ENCODE measurements at regions not wholly inside any gene's neighbourhood (a gene's known extent, or its start where the extent isn't known, plus 50 kb on each side); places are given as distances from the start of the nearest gene placed in this dataset.

DNA sequence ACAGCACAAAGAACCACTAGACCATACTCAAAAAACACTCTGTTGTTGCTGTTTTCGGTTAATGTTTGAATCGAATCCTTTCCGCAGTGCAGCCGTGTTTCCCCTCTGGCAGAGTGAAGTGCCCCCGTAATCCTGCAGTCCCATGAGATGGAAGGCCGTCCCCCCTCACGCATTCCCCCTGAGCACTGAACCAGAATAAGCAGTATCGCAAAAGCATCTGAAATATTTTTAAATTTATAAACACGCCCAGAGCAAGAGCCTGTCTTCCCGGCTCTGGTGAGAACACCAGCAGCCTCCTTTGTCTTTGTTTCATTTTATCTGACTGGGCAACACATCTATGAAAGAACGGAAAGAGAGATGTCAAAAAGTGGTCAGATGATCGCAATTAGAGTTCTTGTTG is 121.0 kb upstream of the ADAMTS18 start:
- no peak for DNase-seq

DNA sequence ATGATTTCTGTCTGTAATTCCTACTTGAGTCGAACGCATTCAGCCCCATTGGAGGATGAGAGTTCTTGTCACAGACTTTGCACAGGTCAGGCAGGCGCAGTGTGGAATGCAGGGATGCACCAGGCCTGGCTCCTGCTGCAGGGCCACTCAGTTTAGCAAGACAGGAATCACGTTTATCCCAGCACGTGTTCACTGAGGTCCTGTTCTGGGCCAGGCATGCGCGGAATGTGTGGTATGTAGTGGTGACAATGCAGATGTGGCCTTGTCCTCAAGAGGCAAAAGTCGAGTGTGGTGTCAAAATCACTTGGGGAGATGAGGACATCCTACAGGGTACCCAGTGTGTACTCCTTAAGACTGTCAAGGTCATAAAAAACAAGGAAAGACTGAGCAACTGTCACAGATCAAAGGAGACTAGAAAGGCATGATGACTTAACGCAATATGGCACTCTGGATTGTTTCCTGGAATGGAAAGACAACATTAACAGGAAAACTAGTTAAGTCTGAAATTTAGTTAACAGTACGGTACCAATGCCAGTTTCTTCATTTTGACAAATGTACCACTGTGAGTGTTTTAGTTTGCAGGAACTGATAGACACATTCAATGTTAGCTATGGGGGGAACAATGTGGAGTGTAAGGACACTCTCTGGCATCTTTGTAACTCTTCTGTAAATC is 121.5 kb upstream of the ADAMTS18 start:
- no peak for DNase-seq

DNA sequence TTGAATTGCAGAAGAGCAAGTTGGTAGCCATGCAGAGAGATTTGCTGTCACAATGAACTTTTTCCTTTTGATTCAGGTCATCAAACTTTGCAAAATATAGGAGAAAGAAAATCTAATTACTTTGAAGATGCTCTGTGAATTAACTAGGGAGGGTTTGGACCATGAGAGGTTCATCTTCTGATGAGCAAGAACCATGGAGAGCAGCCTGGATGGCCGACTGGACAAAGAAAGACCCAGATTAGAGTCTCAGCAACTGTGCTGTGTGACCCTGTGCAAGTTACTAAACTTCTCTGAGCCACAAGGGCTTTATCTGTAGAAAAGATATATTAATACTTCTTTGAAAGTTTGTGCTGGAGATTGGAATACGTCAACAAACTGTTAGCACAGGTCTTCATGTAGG is 122.6 kb upstream of the ADAMTS18 start:
- DNase-seq: no peak

DNA sequence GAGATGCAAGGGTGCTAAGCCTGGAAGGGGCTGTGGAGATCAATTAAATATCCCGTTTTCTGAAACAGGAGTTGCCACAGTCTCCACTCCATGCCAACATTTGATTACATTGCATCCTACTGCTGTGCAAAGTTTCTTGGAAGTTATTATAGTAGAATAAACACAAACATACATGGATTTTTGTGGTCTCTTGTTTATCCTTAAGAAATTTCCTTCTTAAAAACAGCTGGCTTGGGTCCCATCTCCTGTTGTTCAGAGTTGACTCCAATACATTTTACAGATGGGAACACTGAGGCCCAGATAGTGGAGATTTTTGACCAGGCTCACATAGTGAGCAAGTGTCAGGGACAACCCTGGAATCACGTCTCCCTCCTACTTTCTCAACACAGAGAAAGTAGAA is 124.0 kb upstream of the ADAMTS18 start:
- no peak for DNase-seq

DNA sequence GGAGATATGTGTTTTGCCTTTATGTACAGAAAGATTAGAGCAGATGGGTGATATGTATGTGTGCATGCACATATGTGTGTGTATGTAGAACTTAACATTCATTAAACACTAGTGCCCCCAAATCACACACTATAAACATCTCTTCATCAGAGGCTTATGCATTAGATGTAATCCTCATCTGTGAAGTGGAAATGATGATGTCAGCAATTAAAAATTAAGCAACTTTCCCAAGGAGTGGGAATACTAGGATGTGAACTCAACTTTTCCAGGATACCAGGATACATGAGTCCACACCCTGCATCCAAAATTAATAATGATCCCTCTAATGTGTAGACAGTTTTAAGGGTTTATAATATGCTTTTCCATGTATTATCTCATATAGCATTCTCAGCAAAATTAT is 127.7 kb upstream of the ADAMTS18 start:
- no peak for DNase-seq

DNA sequence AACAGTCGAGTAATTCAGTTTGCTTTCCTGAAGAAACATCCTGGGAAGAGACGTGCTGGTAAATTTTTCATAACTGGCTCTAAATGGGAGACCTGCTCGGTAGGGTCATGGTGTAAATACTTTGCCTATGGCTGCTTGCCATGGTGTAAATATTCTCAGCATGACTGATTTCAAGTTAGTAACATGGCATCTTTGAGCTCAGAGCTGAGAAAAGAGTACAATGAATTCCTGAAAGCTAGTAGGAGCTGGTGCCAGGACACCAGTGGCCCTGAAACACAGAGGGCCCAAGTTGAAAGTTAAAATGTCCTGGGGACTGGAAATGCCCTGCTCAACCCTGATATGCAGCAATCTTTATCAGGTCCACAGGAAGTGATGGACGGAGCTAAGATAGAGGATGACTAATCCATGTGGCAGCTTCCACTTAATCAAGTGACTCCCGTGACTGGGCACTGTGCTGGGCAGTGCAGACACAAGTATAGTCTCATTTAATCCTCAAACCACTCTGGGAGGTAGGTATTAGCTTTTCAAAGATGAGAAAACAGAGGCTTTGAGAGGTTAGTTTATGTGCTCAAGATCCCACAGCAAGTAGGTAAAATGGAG is 130.1 kb upstream of the ADAMTS18 start:
- DNase-seq: no peak

DNA sequence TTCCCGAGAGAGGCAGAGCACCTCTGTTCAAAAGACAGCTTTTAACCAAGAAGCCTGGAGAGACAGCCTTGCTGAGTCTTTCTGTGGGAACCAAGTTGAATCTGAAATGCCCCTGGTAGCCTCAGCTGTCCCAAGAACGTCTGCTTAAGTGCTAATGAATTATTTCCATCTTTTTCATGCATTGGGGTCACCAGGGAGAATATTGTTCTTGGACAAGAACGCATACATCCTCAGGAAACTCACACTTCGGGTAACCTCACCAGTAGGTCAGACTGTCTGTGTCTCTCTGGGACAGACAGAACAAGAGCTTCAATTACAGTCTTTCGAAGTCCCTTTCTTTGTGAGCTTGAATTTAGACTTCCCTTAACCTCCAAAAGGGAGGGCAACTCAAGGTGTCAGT is 134.6 kb upstream of the ADAMTS18 start:
- DNase-seq: no peak

DNA sequence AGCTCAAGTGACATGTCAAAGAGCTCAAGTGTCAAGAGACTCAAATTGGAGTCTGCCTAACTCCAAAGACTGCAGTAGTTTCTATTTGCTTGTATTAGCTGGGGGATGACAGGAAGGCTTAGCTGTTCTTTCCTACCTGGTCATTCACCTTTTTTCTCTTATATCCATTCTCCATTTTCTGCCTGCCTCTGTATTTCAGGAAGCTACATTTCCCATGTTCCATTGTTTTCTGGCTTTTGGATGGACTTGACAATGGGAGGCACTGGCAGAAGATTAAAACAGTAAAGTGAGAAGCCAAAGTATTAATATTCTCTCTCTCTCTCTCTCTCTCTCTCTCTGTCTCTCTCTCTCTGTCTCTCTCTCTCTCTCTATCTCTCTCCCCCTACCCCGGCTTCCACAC is 135.7 kb upstream of the ADAMTS18 start:
- no peak for DNase-seq

DNA sequence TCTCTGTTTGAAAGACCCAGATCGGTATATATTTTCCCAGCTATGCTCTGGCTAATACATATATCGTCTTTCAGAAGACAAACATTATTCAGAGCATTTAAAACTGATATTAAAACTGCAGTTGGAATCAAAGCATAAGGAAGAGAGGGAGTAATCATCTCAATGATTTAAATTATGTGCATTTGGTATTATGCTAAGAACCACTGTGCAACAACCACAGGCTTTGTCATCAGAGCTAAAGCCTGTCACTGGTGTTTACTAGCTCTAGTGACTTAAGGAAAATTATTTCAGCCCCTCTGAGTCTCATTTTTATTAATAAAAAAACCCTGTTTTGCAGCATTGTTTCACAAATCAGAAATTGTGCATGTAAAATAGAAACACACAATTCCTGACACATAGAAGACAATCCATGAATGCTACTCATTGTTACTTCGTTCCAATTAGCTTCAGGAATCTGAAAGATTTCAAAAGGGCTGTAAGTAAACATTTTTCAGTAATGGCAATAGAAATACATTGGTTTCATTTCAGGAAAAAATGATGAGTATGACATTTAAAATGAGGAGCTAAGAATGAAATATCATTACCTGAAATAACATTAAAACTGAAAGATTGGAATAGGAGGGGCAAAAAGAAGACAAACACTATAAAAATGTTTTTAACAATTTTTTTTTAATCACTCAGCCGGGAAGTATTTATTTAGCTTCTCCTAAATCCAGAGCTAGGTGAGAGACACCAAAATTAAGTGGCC is 136.5 kb upstream of the ADAMTS18 start:
- no peak for DNase-seq

DNA sequence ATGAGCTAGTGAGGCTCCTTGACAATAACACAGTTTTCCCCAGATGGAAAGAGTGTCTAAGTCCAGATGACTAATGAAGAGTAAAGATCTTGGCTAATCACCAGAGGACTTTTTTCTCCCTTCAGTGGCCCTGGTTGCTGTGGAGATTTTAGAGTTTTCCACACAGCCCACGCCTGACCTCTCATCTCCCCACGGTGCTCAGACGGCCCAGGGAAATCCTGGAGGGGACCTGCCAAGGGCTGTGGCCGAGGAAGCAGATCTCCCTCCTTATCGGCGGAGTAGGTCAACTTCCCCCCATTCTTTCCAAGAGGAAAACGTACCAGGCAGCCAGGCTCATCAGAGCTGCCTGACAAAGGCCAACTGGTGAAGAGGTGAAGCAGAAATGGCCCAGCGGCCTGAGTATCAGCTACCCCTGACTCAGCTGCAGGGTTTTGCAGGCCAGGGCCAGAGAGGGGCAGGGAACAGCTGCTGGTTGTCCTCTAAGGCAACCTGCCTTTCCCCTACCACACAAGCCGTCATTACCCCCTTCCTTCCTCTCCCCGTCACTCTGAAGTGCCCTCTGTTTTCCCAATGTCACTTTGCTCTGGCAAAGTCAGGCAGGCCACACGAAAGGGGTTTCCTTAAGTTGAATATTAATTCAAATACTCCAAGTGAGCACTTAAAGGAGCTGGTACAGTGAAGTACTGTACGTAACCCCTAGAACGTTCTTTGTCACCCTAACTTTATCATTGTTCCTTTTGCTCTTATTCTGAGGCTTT is 140.2 kb upstream of the ADAMTS18 start:
- DNase-seq: no peak

DNA sequence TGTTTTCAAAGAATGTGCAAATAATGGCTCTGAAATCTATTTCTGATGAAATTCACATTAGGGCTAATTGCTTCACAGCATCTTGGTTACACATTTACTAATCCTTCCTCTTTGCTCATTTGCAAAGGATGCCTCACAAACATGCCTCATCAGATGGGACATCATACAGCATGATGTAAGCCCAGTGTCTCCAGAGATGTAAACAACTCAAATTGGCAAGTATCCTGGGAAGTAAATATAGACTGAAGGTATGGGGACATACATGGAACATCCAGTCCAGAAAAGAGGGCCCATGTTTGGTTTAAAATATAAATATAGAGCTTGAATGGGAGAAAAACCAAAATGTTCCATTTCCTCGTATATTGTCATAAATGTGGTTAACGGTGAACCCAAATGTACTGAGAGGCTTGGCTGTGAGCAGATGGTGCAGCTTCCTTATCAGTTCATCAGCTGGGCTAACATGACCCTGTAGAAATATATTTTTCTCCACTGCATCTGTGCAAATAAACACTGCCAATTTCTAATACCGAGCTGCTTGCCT is 142.9 kb upstream of the NUDT7 start:
- DNase-seq: no peak

DNA sequence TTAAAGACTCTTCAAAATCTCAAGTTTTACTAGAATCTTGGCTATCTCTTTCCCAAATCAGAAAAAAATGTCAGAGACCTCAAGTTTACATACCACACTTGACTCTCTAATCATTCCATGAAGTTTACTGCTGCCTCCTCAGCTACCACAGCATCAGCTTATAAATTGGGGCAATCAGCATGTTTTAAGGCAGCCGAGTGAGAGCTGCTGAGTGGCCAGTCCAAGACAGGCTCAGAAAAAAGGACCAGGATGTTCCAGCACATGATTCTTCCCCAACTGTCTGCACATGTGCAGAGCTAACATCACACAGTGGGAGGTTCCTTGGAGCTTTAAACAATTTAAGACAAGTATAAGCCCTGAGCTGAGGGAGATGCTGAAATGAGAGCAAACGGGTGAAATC is 140.6 kb upstream of the NUDT7 start:
- no peak for DNase-seq

DNA sequence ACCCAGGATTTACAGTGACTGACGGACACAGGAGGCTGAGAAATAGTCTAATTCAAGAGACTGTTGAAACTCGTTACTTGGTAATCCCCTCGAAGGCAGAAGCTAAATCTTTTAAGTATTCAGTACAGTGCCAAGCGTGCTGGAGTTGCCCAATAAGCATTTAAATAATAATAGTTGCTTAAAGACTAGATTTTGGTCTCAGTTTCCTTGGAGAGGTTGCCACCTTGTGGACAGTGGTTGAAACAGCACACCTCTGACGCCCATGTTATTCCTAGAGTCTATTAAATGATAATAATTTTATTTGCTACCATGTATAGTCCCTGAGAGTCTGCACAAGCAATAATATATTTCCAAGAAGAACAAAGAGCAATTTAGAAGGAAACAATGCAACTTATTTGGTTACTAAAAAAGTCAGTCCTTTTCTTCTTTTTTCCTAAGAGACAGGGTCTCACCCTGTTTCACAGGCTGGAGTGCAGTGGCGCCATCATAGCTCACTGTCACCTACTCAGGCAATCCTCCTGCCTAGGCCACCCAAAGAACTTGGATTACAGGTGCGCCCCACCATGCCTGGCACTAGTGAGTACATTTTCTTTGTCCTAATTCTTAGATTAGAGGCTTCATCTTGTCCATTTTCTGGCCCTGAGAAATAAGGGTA is 138.0 kb upstream of the NUDT7 start:
- peak; percentile 19 for DNase-seq

DNA sequence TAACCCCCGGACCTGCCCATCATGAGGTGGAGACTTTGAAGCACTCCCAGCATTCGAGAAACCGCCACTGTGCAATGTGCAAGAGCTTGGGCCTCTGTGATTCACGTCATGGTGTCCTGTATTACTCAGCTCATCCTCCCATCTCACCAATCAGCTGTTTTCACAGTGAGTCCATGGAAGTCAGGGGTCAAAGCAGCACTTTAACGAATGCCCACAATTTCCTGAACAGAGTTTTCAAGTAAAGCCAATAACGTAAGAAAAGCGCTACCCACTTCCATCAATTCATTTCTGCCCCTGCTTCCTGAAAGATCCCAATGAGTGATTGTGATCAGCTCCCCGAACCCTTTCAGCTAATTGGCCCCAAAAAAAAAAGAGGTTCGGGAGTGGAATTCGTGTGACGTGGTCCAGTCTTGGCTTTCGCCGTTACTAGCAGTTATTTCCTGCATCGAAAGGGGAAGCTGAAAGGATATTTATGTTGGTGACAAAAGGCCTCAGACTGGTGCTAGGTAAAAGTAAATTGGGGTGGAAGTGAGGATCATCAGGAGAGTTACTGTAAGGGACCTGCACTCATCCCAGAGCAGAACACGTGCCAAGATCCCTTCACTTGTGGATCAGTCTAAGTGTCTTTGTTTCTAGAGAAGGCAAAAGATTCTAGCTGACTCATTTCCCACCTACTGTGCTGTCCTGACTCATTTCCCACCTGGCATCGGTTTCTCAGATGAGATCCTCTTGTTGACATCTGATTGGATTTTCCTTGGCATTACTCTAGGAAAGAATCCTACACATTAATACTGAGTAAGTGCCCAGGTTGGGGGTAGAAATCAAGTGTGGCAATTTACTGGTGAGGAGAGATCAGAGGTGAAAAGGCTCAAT is 136.7 kb upstream of the NUDT7 start:
- no peak for DNase-seq

DNA sequence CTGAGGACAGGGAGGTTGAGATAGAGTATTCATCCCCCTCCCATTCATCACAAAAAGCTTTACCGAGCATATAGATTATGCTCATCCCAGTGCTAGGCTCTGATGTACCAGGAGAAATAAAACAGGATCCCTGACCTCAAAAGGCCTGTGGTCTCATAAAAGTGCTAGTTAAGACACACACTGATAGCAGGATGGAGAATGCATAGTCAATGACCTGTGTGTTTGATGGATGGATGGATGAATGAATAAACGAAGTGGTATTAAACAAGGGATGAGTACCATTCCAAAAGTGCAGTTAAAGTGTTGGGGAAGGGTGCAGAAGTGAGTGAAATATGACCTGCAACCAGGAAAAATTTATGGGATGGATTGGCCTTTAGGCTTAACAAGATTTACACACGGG is 133.9 kb upstream of the NUDT7 start:
- DNase-seq: no peak

DNA sequence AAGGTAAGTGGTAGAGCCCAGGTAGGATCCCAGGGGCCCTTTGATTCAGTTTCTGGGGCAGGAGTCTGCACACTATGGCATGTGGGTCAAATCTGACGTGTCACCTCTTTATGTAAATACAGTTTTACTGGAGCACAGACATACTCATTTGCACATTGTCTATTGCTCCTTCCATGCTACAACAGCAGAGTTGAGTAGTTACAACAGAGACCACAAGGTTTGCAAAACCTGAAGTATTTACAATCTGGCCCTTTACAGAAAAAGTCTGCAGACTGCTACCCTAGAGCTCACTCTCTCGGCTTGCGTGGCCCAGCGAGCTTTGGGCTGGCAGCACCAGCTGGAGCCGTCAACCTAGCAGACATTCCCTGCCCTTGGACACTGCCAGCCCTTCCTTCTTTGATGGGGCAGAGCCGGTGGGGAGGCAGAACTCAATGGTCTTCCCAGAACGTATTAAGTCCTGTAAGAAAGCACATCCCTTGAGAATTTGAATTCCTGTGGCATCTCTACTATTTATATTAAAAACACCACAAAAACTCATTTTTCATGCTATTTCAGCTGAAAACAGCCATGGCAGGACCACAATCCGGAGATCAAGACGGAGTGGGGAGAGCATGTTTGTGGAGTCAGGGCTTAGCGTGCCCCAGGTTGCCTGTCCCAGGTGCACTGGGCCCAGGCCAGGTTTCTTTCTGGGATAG is 133.1 kb upstream of the NUDT7 start:
- no peak for DNase-seq

DNA sequence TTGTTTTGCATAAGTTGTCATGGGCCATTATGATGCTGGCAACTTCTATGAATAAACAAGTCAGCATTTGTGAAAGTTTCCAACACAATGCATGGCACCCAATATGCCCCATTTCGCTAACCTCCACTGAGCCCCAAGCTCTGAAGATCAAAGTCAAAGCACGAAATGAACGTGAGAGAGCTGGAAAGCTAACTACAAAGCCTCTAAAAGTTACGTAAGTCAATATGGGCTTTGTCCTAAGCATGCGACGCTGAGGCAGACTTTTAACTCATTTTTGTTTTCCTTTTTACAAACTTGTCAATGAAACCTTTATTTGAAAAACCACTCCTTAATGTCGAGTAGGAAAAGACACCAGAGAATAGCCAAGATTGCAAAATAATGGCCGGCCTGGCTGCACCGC is 131.6 kb upstream of the NUDT7 start:
- no peak for DNase-seq

DNA sequence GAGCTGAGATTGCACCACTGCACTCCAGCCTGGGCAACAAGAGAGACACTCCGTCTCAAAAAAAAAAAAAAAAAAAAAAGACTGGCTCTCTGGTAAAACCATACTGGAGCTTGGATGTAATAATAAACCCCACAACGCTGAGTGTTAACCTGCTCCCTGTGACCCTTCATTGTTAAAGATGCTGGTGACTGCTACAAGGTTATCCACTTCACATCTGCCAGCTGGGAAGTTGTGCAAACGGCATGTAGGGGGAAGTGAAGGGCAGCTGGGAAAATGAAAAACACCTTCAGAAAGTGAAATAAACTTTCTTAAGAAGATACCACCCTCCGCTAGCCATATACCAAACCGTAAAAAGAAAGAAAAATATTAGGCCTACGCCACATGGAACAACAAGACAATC is 131.0 kb upstream of the NUDT7 start:
- no peak for DNase-seq

DNA sequence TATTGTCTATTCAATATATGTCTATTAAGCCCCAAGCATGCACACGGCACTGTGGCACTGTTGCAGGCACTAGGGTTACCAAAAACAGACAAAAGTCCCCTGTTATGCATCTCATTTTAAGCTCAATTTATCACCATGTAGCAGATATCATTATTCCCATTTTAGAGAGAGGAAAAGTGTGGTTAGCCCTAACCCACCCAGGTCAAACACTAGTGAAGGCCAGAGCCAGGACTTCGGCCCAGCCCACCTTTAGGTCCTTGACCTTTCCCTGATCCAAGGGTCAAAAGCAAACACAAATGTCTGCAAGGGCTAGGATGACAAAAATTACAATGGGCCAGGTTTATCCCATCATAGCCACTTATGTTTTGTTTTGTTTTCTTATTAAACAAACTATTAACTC is 130.3 kb upstream of the NUDT7 start:
- DNase-seq: no peak

DNA sequence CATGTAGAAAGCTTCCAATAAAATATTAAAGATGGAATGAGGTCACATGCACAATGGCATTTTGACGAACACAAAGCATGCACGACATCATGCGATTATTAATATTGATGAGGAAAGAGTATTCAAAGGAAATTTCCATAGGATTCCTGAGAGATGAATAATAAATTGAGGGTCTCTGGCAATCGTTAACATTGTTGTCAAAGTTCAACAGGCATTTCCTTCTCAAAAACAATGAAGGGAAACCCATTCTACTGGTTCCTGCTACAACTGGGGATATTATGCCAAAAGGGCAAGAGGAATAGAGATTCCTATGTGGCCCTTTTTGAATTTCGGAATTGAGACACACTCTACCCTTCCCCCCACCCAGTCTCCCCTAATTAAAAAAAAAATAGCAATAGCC is 128.3 kb upstream of the NUDT7 start:
- DNase-seq: no peak
